WTC11 (cell line): ENCODE measurements at regions not wholly inside any gene's neighbourhood (a gene's known extent, or its start where the extent isn't known, plus 50 kb on each side); places are given as distances from the start of the nearest gene placed in this dataset.

Experiments
- ATAC-seq: fragments of 200-7000 bp; cut with Tn5 transposase; 2 replicates; pipeline ENCODE4 v1.10.0; 2021; ENCODE audit warnings: mild to moderate bottlenecking, moderate library complexity
- CTCF ChIA-PET: fragments of 300-600 bp; sonication (Branson Sonifier 250); formaldehyde crosslinking; loops from one replicate; lab custom pipeline; 2021; ENCODE audit warnings: antibody characterized with exemption; lab: Charles Lee
- POLR2A ChIA-PET: fragments of 350-600 bp; sonication (Branson Sonifier 250); formaldehyde crosslinking; loops from one replicate; lab custom pipeline; 2021; ENCODE audit warnings: antibody characterized with exemption; lab: Charles Lee
- DNase-seq: peaks from one replicate; pipeline ENCODE4 v3.0.0; 2021; ENCODE audit warnings: low spot score
- H3K27ac Mint-ChIP-seq: 2 replicates; pipeline ENCODE4 v1.8.0; 2021; ENCODE audit warnings: mixed read lengths
- H3K27me3 Mint-ChIP-seq: 2 replicates; pipeline ENCODE4 v1.8.0; 2021; ENCODE audit warnings: low read depth, mild to moderate bottlenecking, moderate library complexity, mixed read lengths
- H3K36me3 Mint-ChIP-seq: 2 replicates; pipeline ENCODE4 v1.8.0; 2021; ENCODE audit warnings: mixed read lengths
- H3K4me1 Mint-ChIP-seq: 2 replicates; pipeline ENCODE4 v1.8.0; 2022; ENCODE audit warnings: mixed read lengths
- H3K4me3 Mint-ChIP-seq: 2 replicates; pipeline ENCODE4 v1.8.0; 2021; ENCODE audit warnings: mild to moderate bottlenecking, moderate library complexity, mixed read lengths
- H3K9me3 Mint-ChIP-seq: 2 replicates; pipeline ENCODE4 v1.8.0; 2021; ENCODE audit warnings: mixed read lengths
- CDX4 ChIP-seq: fragments of 250-450 bp; sonication (Bioruptor Pico); IDR thresholded peaks from 2 replicates; pipeline ENCODE4 v1.9.0; 2021; ENCODE audit warnings: moderate library complexity, mild to moderate bottlenecking, inconsistent platforms, borderline replicate concordance
- CREB1 ChIP-seq: sonication (generic); formaldehyde crosslinking; IDR thresholded peaks from 2 replicates; pipeline ENCODE4 v1.8.0; 2023; ENCODE audit warnings: mild to moderate bottlenecking, missing genetic modification reagents
- ETV6 ChIP-seq: sonication (generic); formaldehyde crosslinking; IDR thresholded peaks from 2 replicates; pipeline ENCODE4 v1.8.1; 2022; ENCODE audit warnings: mild to moderate bottlenecking, missing genetic modification reagents
- FOXJ3 ChIP-seq: sonication (generic); formaldehyde crosslinking; IDR thresholded peaks from 2 replicates; pipeline ENCODE4 v1.9.0; 2021; ENCODE audit warnings: missing genetic modification reagents, mild to moderate bottlenecking, borderline replicate concordance
- FOXK1 ChIP-seq: sonication (generic); formaldehyde crosslinking; IDR thresholded peaks from 2 replicates; pipeline ENCODE4 v1.8.0; 2022; ENCODE audit warnings: mild to moderate bottlenecking, moderate library complexity, missing genetic modification reagents
- FOXP1 ChIP-seq: sonication (generic); formaldehyde crosslinking; IDR thresholded peaks from 2 replicates; pipeline ENCODE4 v1.8.0; 2022; ENCODE audit warnings: missing genetic modification reagents, mild to moderate bottlenecking, moderate library complexity, borderline replicate concordance
- GTF2I ChIP-seq: fragments of 250-450 bp; sonication (Bioruptor Pico); conservative IDR thresholded peaks from 2 replicates; pipeline ENCODE4 v1.4.0; 2021; ENCODE audit warnings: mild to moderate bottlenecking
- MXD4 ChIP-seq: fragments of 250-450 bp; sonication (Bioruptor Pico); IDR thresholded peaks from 2 replicates; pipeline ENCODE4 v1.8.0; 2021; ENCODE audit warnings: mild to moderate bottlenecking, moderate library complexity, borderline replicate concordance
- MYBL2 ChIP-seq: sonication (generic); formaldehyde crosslinking; IDR thresholded peaks from 2 replicates; pipeline ENCODE4 v1.8.1; 2023; ENCODE audit warnings: mild to moderate bottlenecking, moderate library complexity, missing genetic modification reagents
- NFE2L1 ChIP-seq: sonication (generic); formaldehyde crosslinking; IDR thresholded peaks from 2 replicates; pipeline ENCODE4 v1.8.1; 2023; ENCODE audit warnings: missing genetic modification reagents
- NFYB ChIP-seq: sonication (generic); formaldehyde crosslinking; conservative IDR thresholded peaks from 2 replicates; pipeline ENCODE4 v1.8.0; 2022; ENCODE audit warnings: low read depth, missing genetic modification reagents
- PREB ChIP-seq: sonication (generic); formaldehyde crosslinking; IDR thresholded peaks from 2 replicates; pipeline ENCODE4 v1.8.1; 2022; ENCODE audit warnings: mild to moderate bottlenecking, missing genetic modification reagents, moderate library complexity, borderline replicate concordance
- SOX15 ChIP-seq: fragments of 250-450 bp; sonication (Bioruptor Pico); IDR thresholded peaks from 2 replicates; pipeline ENCODE4 v1.9.0; 2021; ENCODE audit warnings: mild to moderate bottlenecking
- STAT6 ChIP-seq: sonication (generic); formaldehyde crosslinking; conservative IDR thresholded peaks from 2 replicates; pipeline ENCODE4 v1.8.1; 2023; ENCODE audit warnings: mild to moderate bottlenecking, low read depth, missing genetic modification reagents, moderate library complexity
- TEAD1 ChIP-seq: sonication (generic); formaldehyde crosslinking; IDR thresholded peaks from 2 replicates; pipeline ENCODE4 v1.8.0; 2022; ENCODE audit warnings: mild to moderate bottlenecking, missing genetic modification reagents
- USF2 ChIP-seq: sonication (generic); formaldehyde crosslinking; IDR thresholded peaks from 2 replicates; pipeline ENCODE4 v1.8.1; 2023; ENCODE audit warnings: mild to moderate bottlenecking, missing genetic modification reagents, moderate library complexity
- ZNF138 ChIP-seq: sonication (generic); formaldehyde crosslinking; conservative IDR thresholded peaks from 2 replicates; pipeline ENCODE4 v1.8.1; 2022; ENCODE audit warnings: mild to moderate bottlenecking, moderate library complexity, missing genetic modification reagents
- ZNF232 ChIP-seq: sonication (generic); formaldehyde crosslinking; IDR thresholded peaks from 2 replicates; pipeline ENCODE4 v1.8.0; 2022; ENCODE audit warnings: mild to moderate bottlenecking, missing genetic modification reagents
- ZNF396 ChIP-seq: fragments of 250-450 bp; sonication (Bioruptor Pico); IDR thresholded peaks from 2 replicates; pipeline ENCODE4 v1.8.0; 2021; ENCODE audit warnings: mild to moderate bottlenecking, moderate library complexity, borderline replicate concordance
- ZNF425 ChIP-seq: fragments of 250-450 bp; sonication (Bioruptor Pico); conservative IDR thresholded peaks from 2 replicates; pipeline ENCODE4 v1.9.0; 2021; ENCODE audit warnings: mild to moderate bottlenecking
- ZNF671 ChIP-seq: fragments of 250-450 bp; sonication (Bioruptor Pico); IDR thresholded peaks from 2 replicates; pipeline ENCODE4 v1.8.0; 2021; ENCODE audit warnings: mild to moderate bottlenecking

- TF ChIP-seq TEAD1 (no peak), ZNF671 (no peak), FOXK1 (CRISPR knock-in tag) (no peak), ETV6 (CRISPR knock-in tag) (no peak), ZNF425 (CRISPR knock-in tag) (no peak), ZNF396 (CRISPR knock-in tag) (no peak), CDX4 (no peak)
Measured at GRCh38 chr1:234701737-234702341, 91.9 kb upstream of the IRF2BP2 start (continued).

- POLR2A ChIA-PET: no interaction called here
- Mint-ChIP-seq H3K36me3 (no peaks in the 10 kb centered on the region), H3K4me1 (no peaks in the 10 kb centered on the region), H3K27ac (no peak overlapping the region), H3K27me3 (no peaks in the 10 kb centered on the region; the same call in 1 of the 2 replicates), H3K9me3 (no peaks in the 10 kb centered on the region), H3K4me3 (no peak overlapping the region)
- ATAC-seq: no peak
- TF ChIP-seq FOXP1 (CRISPR knock-in tag): no peak
- no peak for TF ChIP-seq PREB (CRISPR knock-in tag)
- no peak for TF ChIP-seq NFE2L1 (CRISPR knock-in tag)
- TF ChIP-seq NFYB (CRISPR knock-in tag): no peak
- no peak for TF ChIP-seq ZNF138 (CRISPR knock-in tag)
- no peak for TF ChIP-seq USF2 (CRISPR knock-in tag)
- TF ChIP-seq SOX15: no peak
- TF ChIP-seq CDX4: no peak
- TF ChIP-seq FOXJ3 (CRISPR knock-in tag): no peak
- no peak for TF ChIP-seq MYBL2 (CRISPR knock-in tag)
- TF ChIP-seq GTF2I: no peak
- TF ChIP-seq ZNF232: no peak
- TF ChIP-seq FOXK1 (CRISPR knock-in tag): no peak
- TF ChIP-seq ZNF425 (CRISPR knock-in tag): no peak
- no peak for TF ChIP-seq MXD4 (CRISPR knock-in tag)
- TF ChIP-seq CREB1 (CRISPR knock-in tag): no peak
- TF ChIP-seq STAT6 (CRISPR knock-in tag): no peak
- CTCF ChIA-PET: no interaction called here
- DNase-seq: no peak
Measured at GRCh38 chr1:234699795-234700665, 90.1 kb upstream of the IRF2BP2 start.
